ENCODE measurements at regions not wholly inside any gene's neighbourhood (a gene's known extent, or its start where the extent isn't known, plus 50 kb on each side); places are given as distances from the start of the nearest gene placed in this dataset.

- Histone ChIP-seq H3K9me3 (no peaks in the 10 kb centered on the region), H3K4me1 (no peaks in the 10 kb centered on the region), H3K4me3 (no peak overlapping the region), H3K27ac (no peak overlapping the region), H3K4me2 (no peak overlapping the region)
- ChIA-PET CTCF (no interaction called here), POLR2A (no interaction called here)
- FAIRE-seq, result no peak
- DNase-seq (ENCODE audit: low read depth in 1 of 2, low spot score in 1 of 2), result no peak
- TF ChIP-seq HDAC2 (IDR thresholded peaks at IDR 0.05) (no peak), HMGXB4 (CRISPR knock-in tag; IDR thresholded peaks at IDR 0.05; ENCODE audit: borderline replicate concordance) (no peak), CBX2 (IDR thresholded peaks at IDR 0.05; ENCODE audit: borderline replicate concordance, low read depth) (no peak), E2F6 (IDR thresholded peaks at IDR 0.05; ENCODE audit: borderline replicate concordance, low read depth) (no peak), ESRRA (IDR thresholded peaks at IDR 0.05; ENCODE audit: borderline replicate concordance, low read length) (no peak), POLR2A (IDR thresholded peaks at IDR 0.05; ENCODE audit: low read length) (no peak), ATOH8 (CRISPR knock-in tag; IDR thresholded peaks at IDR 0.05; ENCODE audit: low read depth) (no peak), BCL3 (IDR thresholded peaks at IDR 0.05) (no peak), SREBF2 (IDR thresholded peaks at IDR 0.05) (no peak), RFX5 (IDR thresholded peaks at IDR 0.05) (no peak), REST (IDR thresholded peaks at IDR 0.05) (no peak), CEBPB (IDR thresholded peaks at IDR 0.05) (no peak), MAX (IDR thresholded peaks at IDR 0.05) (no peak), TFCP2L1 (CRISPR knock-in tag; IDR thresholded peaks at IDR 0.05) (no peak), CHD2 (IDR thresholded peaks at IDR 0.05; ENCODE audit: low read length, partially characterized antibody) (no peak), EHMT2 (IDR thresholded peaks at IDR 0.05; ENCODE audit: low read depth) (no peak), HOXB13 (CRISPR knock-in tag; IDR thresholded peaks at IDR 0.05; ENCODE audit: low read depth) (no peak)
- WGBS (ENCODE audit: missing lambda C conversion rate), result 83% methylated on average over 1 of the region's 1 CpG
- no peak for ATAC-seq
Measured at GRCh38 chrY:14468151-14468683, 56.1 kb upstream of the NLGN4Y start.

GRCh38 chrY:14472421-14472820 lies 51.9 kb upstream of the NLGN4Y start:
- H3K9me3 ChIP-seq, result no peaks in the 10 kb centered on the region
- DNase-seq (ENCODE audit: low read depth in 1 of 2, low spot score in 1 of 2) (no peak), ATAC-seq (no peak), FAIRE-seq (no peak)
- ChIA-PET POLR2A (no interaction called here), CTCF (no interaction called here)
- TF ChIP-seq HDAC2 (IDR thresholded peaks at IDR 0.05) (no peak), ESRRA (IDR thresholded peaks at IDR 0.05; ENCODE audit: borderline replicate concordance, low read length) (no peak), HMGXB4 (CRISPR knock-in tag; IDR thresholded peaks at IDR 0.05; ENCODE audit: borderline replicate concordance) (no peak), GATA3 (IDR thresholded peaks at IDR 0.05; ENCODE audit: borderline replicate concordance) (no peak), JUN (IDR thresholded peaks at IDR 0.05) (no peak)
- H3K27ac ChIP-seq, result no peak overlapping the region
- H3K4me1 ChIP-seq, result no peaks in the 10 kb centered on the region
- no peak overlapping the region for H3K4me3 ChIP-seq
- no peak overlapping the region for H3K4me2 ChIP-seq
- 75% methylated on average over 3 of the region's 3 CpGs for WGBS (ENCODE audit: missing lambda C conversion rate)
